ENCODE measurements at regions not wholly inside any gene's neighbourhood (a gene's known extent, or its start where the extent isn't known, plus 50 kb on each side); places are given as distances from the start of the nearest gene placed in this dataset.

- no peak overlapping the region for H3K4ac ChIP-seq (ENCODE audit: low read depth, low read length)
- no peak overlapping the region for H2AK5ac ChIP-seq (ENCODE audit: low read depth, low read length)
- no peak overlapping the region for H4K8ac ChIP-seq (ENCODE audit: low read depth in 2 of 2, low read length in 2 of 2)
- no peak overlapping the region for H3K56ac ChIP-seq (ENCODE audit: extremely low read depth, insufficient read depth, low read length)
- H2AFZ ChIP-seq (replicated peaks; ENCODE audit: low read length, poor library complexity), result no peak overlapping the region
- DNase-seq (no peak), ATAC-seq (ENCODE audit: low read depth) (no peak)
- H2BK120ac ChIP-seq (ENCODE audit: low read depth, low read length), result no peak overlapping the region
- H3K4me2 ChIP-seq (ENCODE audit: low read depth, low read length), result no peak overlapping the region
- H3K27ac ChIP-seq (ENCODE audit: insufficient read depth, low read length), result no peak overlapping the region
- H4K20me1 ChIP-seq (ENCODE audit: insufficient read depth, low read length), result no peaks in the 10 kb centered on the region
- WGBS, 2 experiments (ENCODE audit: extremely low coverage in 2 of 2, insufficient read length in 1 of 2), result no CpG with 5 or more reads among the region's 2 CpGs
- H3K9me3 ChIP-seq (ENCODE audit: control insufficient read depth, insufficient read depth, low read length), result no peaks in the 10 kb centered on the region
- H3K9ac ChIP-seq (ENCODE audit: low read depth, low read length), result no peak overlapping the region
- no peak overlapping the region for H3K23ac ChIP-seq (ENCODE audit: low read depth, low read length)
- no peaks in the 10 kb centered on the region for H3K27me3 ChIP-seq (ENCODE audit: control insufficient read depth, insufficient read depth, low read length)
- no peaks in the 10 kb centered on the region for H3K9me1 ChIP-seq (ENCODE audit: insufficient read depth, low read length)
- H4K91ac ChIP-seq (ENCODE audit: insufficient read depth, low read depth, low read length), result no peak overlapping the region
- no peak overlapping the region for H4K5ac ChIP-seq (ENCODE audit: low read depth, low read length)
- no peak overlapping the region for H3K4me3 ChIP-seq (ENCODE audit: insufficient read depth, low read depth, low read length)
- H3K4me1 ChIP-seq (ENCODE audit: control insufficient read depth, insufficient read depth, low read length), result no peaks in the 10 kb centered on the region
- dilution Hi-C loops (cut with HindIII; ENCODE audit: low sequenced_read_pairs, unreplicated experiment) (no loop called here), intact Hi-C loops (cut with micrococcal nuclease) (no loop called here), in situ Hi-C loops (cut with MboI; ENCODE audit: low sequenced_read_pairs) (no loop called here)
- no peak overlapping the region for H3K18ac ChIP-seq (ENCODE audit: low read depth, low read length)
- H2AK9ac ChIP-seq (replicated peaks; ENCODE audit: low read depth, low read length, poor library complexity), result no peak overlapping the region
- ChIA-PET POLR2A (ENCODE audit: unreplicated experiment) (no interaction called here), CTCF (interaction anchor here (0.6 kb wide), 2 partner anchors 9 to 574 kb away, joined by 3 read pairs; no protein-coding TSS in a partner anchor)
- H2BK15ac ChIP-seq (ENCODE audit: low read depth, low read length), result no peak overlapping the region
- TF ChIP-seq CHD1 (IDR thresholded peaks at IDR 0.05; ENCODE audit: low read depth, low read length) (no peak), SMC3 (IDR thresholded peaks at IDR 0.05; ENCODE audit: low read depth, low read length) (no peak), RFX5 (IDR thresholded peaks at IDR 0.05; ENCODE audit: low read depth, low read length) (no peak), RAD21 (IDR thresholded peaks at IDR 0.05; ENCODE audit: low read length) (no peak), CEBPB (IDR thresholded peaks at IDR 0.05; ENCODE audit: low read depth, low read length) (no peak), BHLHE40 (IDR thresholded peaks at IDR 0.05; ENCODE audit: low read depth, low read length) (no peak), MXI1 (IDR thresholded peaks at IDR 0.05; ENCODE audit: borderline replicate concordance, low read depth, low read length) (no peak), RCOR1 (IDR thresholded peaks at IDR 0.05; ENCODE audit: insufficient replicate concordance, low read length) (no peak), POLR2A (IDR thresholded peaks at IDR 0.05; ENCODE audit: low read depth, low read length) (no peak), NFE2L2 (IDR thresholded peaks at IDR 0.05; ENCODE audit: low read depth, low read length) (no peak), CTCF (conservative IDR thresholded peaks at IDR 0.05; ENCODE audit: low read depth, low read length) (no peak)
- BruUV-seq (replicated peaks), result no TSS peak
- H3K36me3 ChIP-seq (ENCODE audit: control insufficient read depth, insufficient read depth, low read length), result no peaks in the 10 kb centered on the region
- no peak overlapping the region for H3K14ac ChIP-seq (replicated peaks; ENCODE audit: low read depth, low read length)
- H2BK5ac ChIP-seq (ENCODE audit: low read depth, low read length, poor library complexity, severe bottlenecking), result no peak overlapping the region
- H2BK20ac ChIP-seq (ENCODE audit: low read depth, low read length), result no peak overlapping the region
- no peaks in the 10 kb centered on the region for H3K79me1 ChIP-seq (ENCODE audit: low read depth in 1 of 2, low read length in 2 of 2)
Observed at GRCh38 chrX:12060489-12061260, 77.6 kb upstream of the FRMPD4 start.

Data from IMR-90 (cell line).